Hepatocyte (in vitro differentiated cells): ENCODE measurements at regions not wholly inside any gene's neighbourhood (a gene's known extent, or its start where the extent isn't known, plus 50 kb on each side); places are given as distances from the start of the nearest gene placed in this dataset.

ENCODE experiments used
- DNase-seq: peaks from one replicate; pipeline ENCODE4 v3.0.0-alpha.2; 2016; ENCODE audit warnings: low spot score
- H2AFZ ChIP-seq: fragments of 200-600 bp; sonication (generic); 2 replicates; pipeline ENCODE4 v1.6.0; 2016; ENCODE audit warnings: antibody characterized with exemption, mild to moderate bottlenecking
- H3K27ac ChIP-seq: fragments of 200-600 bp; sonication (generic); 2 replicates; pipeline ENCODE4 v1.5.1; 2016; ENCODE audit warnings: mild to moderate bottlenecking
- H3K27me3 ChIP-seq: fragments of 200-600 bp; sonication (generic); 2 replicates; pipeline ENCODE4 v1.6.1; 2016
- H3K36me3 ChIP-seq: fragments of 200-600 bp; sonication (generic); replicated peaks from 2 replicates; pipeline ENCODE4 v1.5.1; 2016; ENCODE audit warnings: low read depth; ENCODE audit not compliant: insufficient read depth
- H3K4me1 ChIP-seq: fragments of 200-600 bp; sonication (generic); 2 replicates; pipeline ENCODE4 v1.5.1; 2016; ENCODE audit warnings: mild to moderate bottlenecking, moderate library complexity; ENCODE audit not compliant: insufficient read depth
- H3K4me2 ChIP-seq: fragments of 200-600 bp; sonication (generic); 2 replicates; pipeline ENCODE4 v1.6.0; 2016
- H3K4me3 ChIP-seq: fragments of 200-600 bp; sonication (generic); 2 replicates; pipeline ENCODE4 v1.5.1; 2016; ENCODE audit warnings: mild to moderate bottlenecking
- H3K79me2 ChIP-seq: fragments of 200-600 bp; sonication (generic); 2 replicates; pipeline ENCODE4 v1.6.0; 2017; ENCODE audit warnings: mild to moderate bottlenecking
- H3K9me2 ChIP-seq: fragments of 200-600 bp; sonication (generic); replicated peaks from 2 replicates; pipeline ENCODE4 v1.6.0; 2017; ENCODE audit warnings: mild to moderate bottlenecking; ENCODE audit not compliant: insufficient read depth
- H3K9me3 ChIP-seq: fragments of 200-600 bp; sonication (generic); 2 replicates; pipeline ENCODE4 v1.5.1; 2016; ENCODE audit warnings: low read depth, mild to moderate bottlenecking
- H4K20me1 ChIP-seq: fragments of 200-600 bp; sonication (generic); 2 replicates; pipeline ENCODE4 v1.6.0; 2016; ENCODE audit warnings: mild to moderate bottlenecking; ENCODE audit not compliant: insufficient read depth, poor library complexity, severe bottlenecking
- EZH2 ChIP-seq: fragments of 200-600 bp; sonication (generic); IDR thresholded peaks from 2 replicates; pipeline ENCODE4 v1.6.1; 2016; ENCODE audit warnings: antibody characterized with exemption, mild to moderate bottlenecking, borderline replicate concordance
- EZH2phosphoT487 ChIP-seq: fragments of 200-600 bp; sonication (generic); IDR thresholded peaks from one replicate; pipeline ENCODE4 v1.6.1; 2018; ENCODE audit warnings: antibody characterized with exemption, mild to moderate bottlenecking, low read depth, moderate library complexity; ENCODE audit not compliant: unreplicated experiment, severe bottlenecking
- WGBS: methylation state at CpG from one replicate; pipeline ENCODE4 v1.1.6; 2016; ENCODE audit warnings: low lambda C conversion rate; ENCODE audit errors: missing lambda C conversion rate; 5-methylcytosine and 5-hydroxymethylcytosine counted together
- TF ChIP-seq, protein P1 (sequence below): fragments of 200-600 bp; sonication (generic); IDR thresholded peaks from 2 replicates; pipeline ENCODE4 v1.5.1; 2016; ENCODE audit warnings: antibody characterized with exemption, mild to moderate bottlenecking; ENCODE audit not compliant: poor library complexity

DNA sequence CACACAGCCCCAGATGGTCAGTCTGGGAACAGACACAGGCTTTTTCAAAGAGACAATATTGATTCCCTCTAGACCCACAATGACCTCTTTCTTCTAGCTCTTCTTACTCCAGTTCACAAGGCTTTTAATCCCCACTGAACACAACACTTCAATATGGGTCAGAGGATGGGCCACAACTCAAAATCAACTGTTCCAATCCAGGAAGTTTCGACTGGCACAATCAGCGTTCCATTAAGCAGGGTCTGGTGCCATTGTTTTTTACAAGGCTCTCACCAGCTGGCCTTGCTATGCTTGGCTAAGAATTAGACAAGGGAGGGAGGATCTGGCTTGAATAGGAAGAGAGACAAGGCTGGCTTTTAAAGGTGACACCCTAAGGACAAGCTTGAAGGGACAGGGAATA lies 199.4 kb upstream of the SLC24A2 start:
- no peak overlapping the region for H3K27ac ChIP-seq
- H2AFZ ChIP-seq: no peak overlapping the region
- no peaks in the 10 kb centered on the region for H3K9me2 ChIP-seq
- H3K36me3 ChIP-seq: no peaks in the 10 kb centered on the region
- H4K20me1 ChIP-seq: no peaks in the 10 kb centered on the region
- no peak overlapping the region for H3K4me2 ChIP-seq
- TF ChIP-seq, protein P1, sequence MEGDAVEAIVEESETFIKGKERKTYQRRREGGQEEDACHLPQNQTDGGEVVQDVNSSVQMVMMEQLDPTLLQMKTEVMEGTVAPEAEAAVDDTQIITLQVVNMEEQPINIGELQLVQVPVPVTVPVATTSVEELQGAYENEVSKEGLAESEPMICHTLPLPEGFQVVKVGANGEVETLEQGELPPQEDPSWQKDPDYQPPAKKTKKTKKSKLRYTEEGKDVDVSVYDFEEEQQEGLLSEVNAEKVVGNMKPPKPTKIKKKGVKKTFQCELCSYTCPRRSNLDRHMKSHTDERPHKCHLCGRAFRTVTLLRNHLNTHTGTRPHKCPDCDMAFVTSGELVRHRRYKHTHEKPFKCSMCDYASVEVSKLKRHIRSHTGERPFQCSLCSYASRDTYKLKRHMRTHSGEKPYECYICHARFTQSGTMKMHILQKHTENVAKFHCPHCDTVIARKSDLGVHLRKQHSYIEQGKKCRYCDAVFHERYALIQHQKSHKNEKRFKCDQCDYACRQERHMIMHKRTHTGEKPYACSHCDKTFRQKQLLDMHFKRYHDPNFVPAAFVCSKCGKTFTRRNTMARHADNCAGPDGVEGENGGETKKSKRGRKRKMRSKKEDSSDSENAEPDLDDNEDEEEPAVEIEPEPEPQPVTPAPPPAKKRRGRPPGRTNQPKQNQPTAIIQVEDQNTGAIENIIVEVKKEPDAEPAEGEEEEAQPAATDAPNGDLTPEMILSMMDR: no peak
- TF ChIP-seq EZH2: no peak
- TF ChIP-seq EZH2phosphoT487: no peak
- 65% methylated on average over 2 of the region's 2 CpGs for WGBS
- H3K4me1 ChIP-seq: no peaks in the 10 kb centered on the region
- no peak for DNase-seq
- no peaks in the 10 kb centered on the region for H3K79me2 ChIP-seq
- no peaks in the 10 kb centered on the region for H3K27me3 ChIP-seq
- H3K9me3 ChIP-seq: no peaks in the 10 kb centered on the region
- no peak overlapping the region for H3K4me3 ChIP-seq

DNA sequence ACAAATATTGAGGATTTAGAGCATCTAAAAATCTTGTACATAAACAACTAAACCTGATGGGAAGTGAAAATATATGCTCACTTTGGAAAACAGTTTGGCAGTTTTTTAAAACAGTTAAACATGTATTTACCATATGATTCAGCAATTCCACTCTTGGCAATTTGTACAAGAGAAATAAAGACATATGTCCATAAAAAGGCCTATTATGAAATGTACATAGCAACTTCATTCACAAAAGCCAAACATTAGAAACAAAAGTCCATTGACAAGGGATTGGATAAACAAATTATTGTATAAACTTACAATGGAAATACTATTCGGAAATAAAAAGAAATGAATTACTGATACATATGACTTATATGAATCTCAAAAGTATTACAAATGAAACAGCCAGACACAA lies 196.2 kb upstream of the SLC24A2 start:
- Histone ChIP-seq H3K4me1 (no peaks in the 10 kb centered on the region), H3K79me2 (no peaks in the 10 kb centered on the region), H3K9me3 (no peaks in the 10 kb centered on the region), H3K36me3 (no peaks in the 10 kb centered on the region), H2AFZ (no peak overlapping the region), H3K4me3 (no peak overlapping the region), H3K4me2 (no peak overlapping the region), H4K20me1 (no peaks in the 10 kb centered on the region), H3K27ac (no peak overlapping the region), H3K27me3 (no peaks in the 10 kb centered on the region), H3K9me2 (no peaks in the 10 kb centered on the region)
- TF ChIP-seq, protein P1: no peak
- no peak for TF ChIP-seq EZH2phosphoT487
- no peak for TF ChIP-seq EZH2
- WGBS: 94% methylated on average over 1 of the region's 1 CpG
- no peak for DNase-seq

DNA sequence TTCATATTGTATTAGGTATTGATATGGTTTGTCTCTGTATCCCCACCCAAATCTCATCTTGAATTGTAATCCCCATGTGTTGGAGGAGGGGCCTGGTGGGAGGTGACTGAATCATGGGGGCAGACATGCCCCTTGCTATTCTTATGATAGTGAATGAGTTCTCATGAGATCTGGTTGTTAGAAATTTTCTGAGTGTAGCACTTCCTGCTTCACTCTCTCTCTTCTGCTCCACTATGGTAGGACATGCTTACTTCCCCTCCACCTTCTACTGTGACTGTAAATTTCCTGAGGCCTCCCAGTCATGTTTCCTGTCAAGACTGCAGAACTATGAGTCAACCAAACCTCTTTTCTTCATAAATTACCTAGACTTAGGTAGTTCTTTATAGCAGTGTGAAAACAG lies 187.4 kb upstream of the SLC24A2 start:
- Histone ChIP-seq H3K4me2 (no peak overlapping the region), H3K9me2 (no peaks in the 10 kb centered on the region), H2AFZ (no peak overlapping the region), H4K20me1 (no peaks in the 10 kb centered on the region), H3K4me1 (no peaks in the 10 kb centered on the region), H3K27ac (no peak overlapping the region), H3K36me3 (no peaks in the 10 kb centered on the region), H3K9me3 (no peaks in the 10 kb centered on the region), H3K4me3 (no peak overlapping the region), H3K27me3 (no peaks in the 10 kb centered on the region), H3K79me2 (no peaks in the 10 kb centered on the region)
- DNase-seq: no peak
- TF ChIP-seq EZH2phosphoT487: no peak
- TF ChIP-seq, protein P1: no peak
- TF ChIP-seq EZH2: no peak

DNA sequence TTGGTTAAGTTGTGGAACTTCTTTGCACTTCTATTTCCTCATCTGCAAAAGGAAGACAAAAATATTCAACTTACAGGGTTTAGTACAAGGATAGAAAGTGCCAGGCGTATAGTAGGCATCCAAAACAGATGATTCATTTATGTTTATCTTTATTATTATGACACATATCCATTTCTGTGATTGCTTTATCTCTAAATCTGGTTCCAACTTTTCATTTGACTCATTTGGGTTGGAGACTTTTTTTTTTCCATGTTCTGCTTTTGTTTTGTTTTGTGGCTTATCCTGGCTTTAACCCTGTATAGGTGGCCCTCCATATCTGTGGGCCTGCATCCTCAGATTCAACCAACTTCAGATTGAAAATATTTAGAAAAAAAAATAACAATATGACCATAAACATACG lies 186.7 kb upstream of the SLC24A2 start:
- H3K4me3 ChIP-seq: no peak overlapping the region
- H3K27ac ChIP-seq: no peak overlapping the region
- no peak for DNase-seq
- H3K36me3 ChIP-seq: no peaks in the 10 kb centered on the region
- TF ChIP-seq, protein P1: no peak
- no peaks in the 10 kb centered on the region for H3K9me2 ChIP-seq
- H3K4me2 ChIP-seq: no peak overlapping the region
- no peaks in the 10 kb centered on the region for H3K27me3 ChIP-seq
- H2AFZ ChIP-seq: no peak overlapping the region
- H4K20me1 ChIP-seq: no peaks in the 10 kb centered on the region
- H3K4me1 ChIP-seq: no peaks in the 10 kb centered on the region
- H3K9me3 ChIP-seq: no peaks in the 10 kb centered on the region
- WGBS: 78% methylated on average over 2 of the region's 2 CpGs
- H3K79me2 ChIP-seq: no peaks in the 10 kb centered on the region
